ENCODE measurements at regions not wholly inside any gene's neighbourhood (a gene's known extent, or its start where the extent isn't known, plus 50 kb on each side); places are given as distances from the start of the nearest gene placed in this dataset.

- no peak for ATAC-seq (ENCODE audit: insufficient read depth, low FRiP score)
- 75 to 87% methylated on average over 3 of the region's 3 CpGs for WGBS, 2 donors
- Histone ChIP-seq H3K9me3 (ENCODE audit: control insufficient read depth in 4 of 4, insufficient read depth in 3 of 4, low read length in 3 of 4) (no peaks in the 10 kb centered on the region), H3K9ac (ENCODE audit: insufficient read depth in 1 of 2, low read length in 2 of 2) (no peak overlapping the region), H3K4me1 (ENCODE audit: control insufficient read depth in 5 of 5, insufficient read depth in 5 of 5, low read length in 5 of 5) (peaks cover 0 to 14% (median 7%) of the 10 kb centered on the region in 5 donors), H3K27me3 (ENCODE audit: control insufficient read depth in 3 of 3, insufficient read depth in 3 of 3, low read length in 2 of 3) (no peaks in the 10 kb centered on the region), H3K36me3 (ENCODE audit: control insufficient read depth in 4 of 4, insufficient read depth in 4 of 4, low read length in 4 of 4) (no peaks in the 10 kb centered on the region), H3K4me3 (no peak overlapping the region), H3K27ac (ENCODE audit: low read depth in 1 of 2, low read length in 1 of 2) (no peak overlapping the region)
- no peak for TF ChIP-seq CTCF (IDR thresholded peaks at IDR 0.05; ENCODE audit: control extremely low read depth, extremely low read depth)
- DNase-seq: no peak
Measured at GRCh38 chr4:122050841-122051240, 99.0 kb upstream of the TRPC3 start.

- Histone ChIP-seq H3K4me3 (no peak overlapping the region), H3K4me1 (ENCODE audit: control insufficient read depth in 5 of 5, insufficient read depth in 5 of 5, low read length in 5 of 5) (peaks cover 0 to 7% (median 3%) of the 10 kb centered on the region in 5 donors), H3K27ac (ENCODE audit: low read depth in 1 of 2, low read length in 1 of 2) (no peak overlapping the region), H3K9me3 (ENCODE audit: control insufficient read depth in 4 of 4, insufficient read depth in 3 of 4, low read length in 3 of 4) (no peaks in the 10 kb centered on the region), H3K27me3 (ENCODE audit: control insufficient read depth in 3 of 3, insufficient read depth in 3 of 3, low read length in 2 of 3) (no peaks in the 10 kb centered on the region), H3K36me3 (ENCODE audit: control insufficient read depth in 4 of 4, insufficient read depth in 4 of 4, low read length in 4 of 4) (no peaks in the 10 kb centered on the region), H3K9ac (ENCODE audit: insufficient read depth in 1 of 2, low read length in 2 of 2) (no peak overlapping the region)
- 90 to 95% methylated on average over 5 of the region's 5 CpGs for WGBS, 2 donors
- ATAC-seq (ENCODE audit: insufficient read depth, low FRiP score) (no peak), DNase-seq (no peak)
- TF ChIP-seq CTCF (IDR thresholded peaks at IDR 0.05; ENCODE audit: control extremely low read depth, extremely low read depth): no peak
Measured at GRCh38 chr4:122047456-122048425, 95.9 kb upstream of the TRPC3 start.

- no peak for TF ChIP-seq CTCF (IDR thresholded peaks at IDR 0.05; ENCODE audit: control extremely low read depth, extremely low read depth)
- no peak overlapping the region for H3K27ac ChIP-seq (ENCODE audit: low read depth in 1 of 2, low read length in 1 of 2)
- no peaks in the 10 kb centered on the region for H3K4me1 ChIP-seq (ENCODE audit: control insufficient read depth in 5 of 5, insufficient read depth in 5 of 5, low read length in 5 of 5)
- ATAC-seq (ENCODE audit: insufficient read depth, low FRiP score) (no peak), DNase-seq (no peak)
- H3K9ac ChIP-seq (ENCODE audit: insufficient read depth in 1 of 2, low read length in 2 of 2): no peak overlapping the region
- WGBS, 2 donors: 90 to 94% methylated on average over 2 of the region's 2 CpGs
- peaks cover 0 to 2% (median 0%) of the 10 kb centered on the region in 4 donors for H3K9me3 ChIP-seq (ENCODE audit: control insufficient read depth in 4 of 4, insufficient read depth in 3 of 4, low read length in 3 of 4)
- no peaks in the 10 kb centered on the region for H3K36me3 ChIP-seq (ENCODE audit: control insufficient read depth in 4 of 4, insufficient read depth in 4 of 4, low read length in 4 of 4)
- H3K4me3 ChIP-seq: no peak overlapping the region
- H3K27me3 ChIP-seq (ENCODE audit: control insufficient read depth in 3 of 3, insufficient read depth in 3 of 3, low read length in 2 of 3): no peaks in the 10 kb centered on the region
Measured at GRCh38 chr4:122046255-122046654, 94.4 kb upstream of the TRPC3 start.
